Astrocyte (in vitro differentiated cells and primary cell): ENCODE measurements at regions not wholly inside any gene's neighbourhood (a gene's known extent, or its start where the extent isn't known, plus 50 kb on each side); places are given as distances from the start of the nearest gene placed in this dataset.

Experiments used
- DNase-seq: peaks from one replicate; pipeline ENCODE4 v3.0.0-alpha.2; 2010; ENCODE audit warnings: low read depth
- FAIRE-seq: peaks from 2 replicates; lab custom pipeline; 2011; peaks lifted over from hg19 to GRCh38; lab: Jason Lieb, UNC
- H2AFZ ChIP-seq: 2 replicates; pipeline ENCODE4 v1.6.0; 2012; ENCODE audit warnings: low read depth, low read length, inconsistent platforms
- H3K27ac ChIP-seq: 2 replicates; pipeline ENCODE4 v1.5.1; 2011; ENCODE audit warnings: low read depth, low read length, inconsistent platforms
- H3K27me3 ChIP-seq: 2 replicates; pipeline ENCODE4 v1.6.0; 2011; ENCODE audit warnings: low read length, inconsistent platforms; ENCODE audit not compliant: insufficient read depth
- H3K36me3 ChIP-seq: 2 replicates; pipeline ENCODE4 v1.5.1; 2011; ENCODE audit warnings: low read length, inconsistent platforms; ENCODE audit not compliant: insufficient read depth
- H3K4me1 ChIP-seq: 2 replicates; pipeline ENCODE4 v1.5.1; 2011; ENCODE audit warnings: low read length, inconsistent platforms; ENCODE audit not compliant: insufficient read depth
- H3K4me2 ChIP-seq: 2 replicates; pipeline ENCODE4 v1.6.0; 2012; ENCODE audit warnings: low read length, inconsistent platforms
- H3K4me3 ChIP-seq: 2 replicates; pipeline ENCODE4 v1.5.1; 2011; ENCODE audit warnings: low read depth, mild to moderate bottlenecking, low read length, inconsistent platforms; ENCODE audit not compliant: insufficient read depth
- H3K79me2 ChIP-seq: 2 replicates; pipeline ENCODE4 v1.6.0; 2012; ENCODE audit warnings: mild to moderate bottlenecking, low read length, inconsistent platforms; ENCODE audit not compliant: insufficient read depth
- H3K9ac ChIP-seq: 2 replicates; pipeline ENCODE4 v1.6.0; 2012; ENCODE audit warnings: mild to moderate bottlenecking, low read length, inconsistent platforms
- H3K9me3 ChIP-seq: 2 replicates; pipeline ENCODE4 v1.5.1; 2012; ENCODE audit warnings: low read depth, mild to moderate bottlenecking, low read length, inconsistent platforms; ENCODE audit not compliant: insufficient read depth
- H4K20me1 ChIP-seq: 2 replicates; pipeline ENCODE4 v1.6.0; 2012; ENCODE audit warnings: low read length, inconsistent platforms; ENCODE audit not compliant: insufficient read depth
- H3K27ac Mint-ChIP-seq: one replicate; pipeline ENCODE4 v1.8.0; 2021; ENCODE audit warnings: mild to moderate bottlenecking, mixed read lengths; ENCODE audit not compliant: unreplicated experiment
- H3K27me3 Mint-ChIP-seq: one replicate; pipeline ENCODE4 v1.8.0; 2021; ENCODE audit warnings: low read depth, mixed read lengths; ENCODE audit not compliant: unreplicated experiment
- H3K36me3 Mint-ChIP-seq: one replicate; pipeline ENCODE4 v1.8.0; 2021; ENCODE audit warnings: low read depth, mixed read lengths; ENCODE audit not compliant: unreplicated experiment
- H3K4me1 Mint-ChIP-seq: one replicate; pipeline ENCODE4 v1.8.0; 2021; ENCODE audit warnings: low read depth, mixed read lengths; ENCODE audit not compliant: unreplicated experiment
- H3K4me3 Mint-ChIP-seq: one replicate; pipeline ENCODE4 v1.8.0; 2021; ENCODE audit warnings: mild to moderate bottlenecking, moderate library complexity, mixed read lengths; ENCODE audit not compliant: unreplicated experiment
- H3K9me3 Mint-ChIP-seq: one replicate; pipeline ENCODE4 v1.8.0; 2021; ENCODE audit warnings: mild to moderate bottlenecking, mixed read lengths; ENCODE audit not compliant: unreplicated experiment
- CTCF ChIP-seq: IDR thresholded peaks from 2 replicates; pipeline ENCODE4 v1.5.1; 2011; ENCODE audit warnings: low read depth, mild to moderate bottlenecking, inconsistent platforms, low read length, moderate library complexity; ENCODE audit not compliant: insufficient read depth
- EZH2 ChIP-seq: IDR thresholded peaks from 2 replicates; pipeline ENCODE4 v1.6.1; 2012; ENCODE audit warnings: mild to moderate bottlenecking, low read length, inconsistent platforms; ENCODE audit not compliant: insufficient read depth

- no peaks in the 10 kb centered on the region for H3K9me3 Mint-ChIP-seq
- no peaks in the 10 kb centered on the region for H3K27me3 Mint-ChIP-seq
- no peak for FAIRE-seq
- Histone ChIP-seq H3K9ac (no peak overlapping the region), H4K20me1 (no peaks in the 10 kb centered on the region), H2AFZ (no peak overlapping the region), H3K4me1 (no peaks in the 10 kb centered on the region), H3K4me2 (no peak overlapping the region), H3K9me3 (no peaks in the 10 kb centered on the region), H3K27me3 (no peaks in the 10 kb centered on the region), H3K36me3 (no peaks in the 10 kb centered on the region), H3K27ac (no peak overlapping the region), H3K79me2 (no peaks in the 10 kb centered on the region), H3K4me3 (no peak overlapping the region)
- no peaks in the 10 kb centered on the region for H3K36me3 Mint-ChIP-seq
- no peak overlapping the region for H3K4me3 Mint-ChIP-seq
- DNase-seq = no peak
- TF ChIP-seq CTCF (no peak), EZH2 (no peak)
- H3K4me1 Mint-ChIP-seq = no peaks in the 10 kb centered on the region
- no peak overlapping the region for H3K27ac Mint-ChIP-seq
Observed at GRCh38 chr12:17666641-17667324, 423.2 kb downstream of the RERGL start.

DNA sequence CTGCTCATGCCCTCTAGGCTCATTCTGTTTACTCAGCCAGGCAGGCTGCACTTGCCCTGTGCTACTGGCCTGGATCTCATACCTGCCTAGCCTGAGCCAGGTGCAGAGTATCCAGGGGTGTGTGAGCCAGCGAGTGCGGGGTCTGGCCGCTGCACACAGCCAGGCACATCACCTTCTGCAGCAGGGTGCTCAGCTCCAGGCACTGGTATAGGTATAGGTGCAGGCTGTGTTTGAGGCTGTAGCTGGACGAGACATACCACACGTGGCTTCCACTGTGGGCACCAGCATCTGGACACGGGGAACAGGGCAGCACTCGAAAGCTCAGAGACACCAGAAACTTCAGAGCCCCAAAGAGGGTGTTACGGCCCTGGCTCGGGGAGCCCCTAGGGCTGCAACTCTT lies 424.2 kb downstream of the RERGL start:
- no peak for DNase-seq
- Histone ChIP-seq H3K27me3 (no peaks in the 10 kb centered on the region), H3K9ac (no peak overlapping the region), H4K20me1 (no peaks in the 10 kb centered on the region), H3K4me2 (no peak overlapping the region), H3K27ac (no peak overlapping the region), H2AFZ (no peak overlapping the region), H3K4me3 (no peak overlapping the region), H3K79me2 (no peaks in the 10 kb centered on the region), H3K9me3 (no peaks in the 10 kb centered on the region), H3K36me3 (no peaks in the 10 kb centered on the region), H3K4me1 (no peaks in the 10 kb centered on the region)
- H3K27ac Mint-ChIP-seq = no peak overlapping the region
- no peak overlapping the region for H3K4me3 Mint-ChIP-seq
- H3K27me3 Mint-ChIP-seq = no peaks in the 10 kb centered on the region
- no peaks in the 10 kb centered on the region for H3K9me3 Mint-ChIP-seq
- H3K36me3 Mint-ChIP-seq = no peaks in the 10 kb centered on the region
- TF ChIP-seq CTCF (no peak), EZH2 (no peak)
- FAIRE-seq = no peak
- H3K4me1 Mint-ChIP-seq = peaks cover 3% of the 10 kb centered on the region

GRCh38 chr12:17661250-17661649 lies 428.7 kb downstream of the RERGL start:
- H3K27ac Mint-ChIP-seq = no peak overlapping the region
- Histone ChIP-seq H3K36me3 (no peaks in the 10 kb centered on the region), H3K9ac (no peak overlapping the region), H2AFZ (no peak overlapping the region), H3K79me2 (no peaks in the 10 kb centered on the region), H3K9me3 (no peaks in the 10 kb centered on the region), H3K27me3 (no peaks in the 10 kb centered on the region), H3K4me1 (no peaks in the 10 kb centered on the region), H3K4me3 (no peak overlapping the region), H3K4me2 (no peak overlapping the region), H4K20me1 (no peaks in the 10 kb centered on the region), H3K27ac (no peak overlapping the region)
- no peaks in the 10 kb centered on the region for H3K36me3 Mint-ChIP-seq
- no peak overlapping the region for H3K4me3 Mint-ChIP-seq
- FAIRE-seq (no peak), DNase-seq (no peak)
- no peaks in the 10 kb centered on the region for H3K27me3 Mint-ChIP-seq
- peaks cover 3% of the 10 kb centered on the region for H3K4me1 Mint-ChIP-seq
- TF ChIP-seq CTCF = no peak
- TF ChIP-seq EZH2 = no peak
- H3K9me3 Mint-ChIP-seq = no peaks in the 10 kb centered on the region
